Naive thymus-derived CD8-positive, alpha-beta T cell (primary cell): ENCODE measurements at regions not wholly inside any gene's neighbourhood (a gene's known extent, or its start where the extent isn't known, plus 50 kb on each side); places are given as distances from the start of the nearest gene placed in this dataset.

Source experiments
- ATAC-seq, 2 donors: fragments of 150-1000 bp; cut with Tn5 transposase in 1 of 2; sonication (Bioruptor Pico), chemical (Tn5 transposase) in 1 of 2; 1 replicate in 1 of 2; 2 replicates in 1 of 2; pipeline ENCODE4 v1.10.0; 2021; ENCODE audit warnings: mild to moderate bottlenecking in 2 of 2, moderate library complexity in 2 of 2
- POLR2A ChIA-PET: fragments of 350-600 bp; sonication (Branson Sonifier 250); formaldehyde crosslinking; loops from one replicate; lab custom pipeline; 2021; ENCODE audit warnings: antibody characterized with exemption; lab: Charles Lee
- DNase-seq, 10 donors: peaks; one replicate each; pipeline versions ENCODE4 v3.0.0 to v3.0.0-alpha.2; 2020 to 2022
- H3K27ac Mint-ChIP-seq, 10 donors: one replicate each; pipeline ENCODE4 v1.8.0; 2020 to 2022; ENCODE audit warnings: mild to moderate bottlenecking in 10 of 10, mixed read lengths in 10 of 10, moderate library complexity in 4 of 10, inconsistent platforms in 1 of 10
- H3K27me3 Mint-ChIP-seq, 5 donors: one replicate each; pipeline ENCODE4 v1.8.0; 2021 to 2022; ENCODE audit warnings: mixed read lengths in 5 of 5
- H3K36me3 Mint-ChIP-seq, 3 donors: one replicate each; pipeline ENCODE4 v1.8.0; 2020 to 2022; ENCODE audit warnings: mixed read lengths in 3 of 3, mild to moderate bottlenecking in 2 of 3, inconsistent platforms in 1 of 3
- H3K4me1 Mint-ChIP-seq, 4 donors: one replicate each; pipeline ENCODE4 v1.8.0; 2021 to 2022; ENCODE audit warnings: mixed read lengths in 4 of 4
- H3K4me3 Mint-ChIP-seq, 10 donors: one replicate each; pipeline ENCODE4 v1.8.0; 2020 to 2022; ENCODE audit warnings: mild to moderate bottlenecking in 10 of 10, mixed read lengths in 10 of 10, moderate library complexity in 6 of 10, inconsistent platforms in 1 of 10
- H3K9me3 Mint-ChIP-seq, 9 donors: one replicate each; pipeline ENCODE4 v1.8.0; 2020 to 2022; ENCODE audit warnings: mixed read lengths in 9 of 9, mild to moderate bottlenecking in 3 of 9, inconsistent platforms in 1 of 9, moderate library complexity in 1 of 9

DNA sequence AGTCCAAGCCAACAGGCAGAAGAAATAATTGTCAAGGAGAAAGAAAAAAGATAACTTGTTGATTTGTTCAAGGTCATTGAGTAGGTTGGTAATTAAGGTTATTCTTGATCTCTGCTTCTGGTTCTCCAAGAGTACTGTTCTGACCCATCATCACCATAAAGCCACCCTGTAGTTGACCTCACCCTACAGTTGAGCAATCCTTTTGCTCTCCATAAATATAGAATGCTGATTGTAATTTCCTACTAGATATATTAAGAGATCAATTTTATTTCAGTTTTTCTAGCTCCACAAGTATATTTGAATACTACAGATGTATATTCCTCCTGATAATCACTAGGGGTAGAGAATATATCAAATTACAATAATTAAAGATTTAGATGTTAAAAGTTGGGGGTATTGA lies 350.5 kb upstream of the PDE3A start:
- Mint-ChIP-seq H3K36me3 (no peaks in the 10 kb centered on the region), H3K4me3 (no peak overlapping the region), H3K27ac (no peak overlapping the region), H3K9me3 (peaks cover 0 to 10% (median 0%) of the 10 kb centered on the region in 9 donors), H3K27me3 (no peaks in the 10 kb centered on the region), H3K4me1 (no peaks in the 10 kb centered on the region)
- POLR2A ChIA-PET, result no interaction called here
- DNase-seq, result no peak
- no peak for ATAC-seq

DNA sequence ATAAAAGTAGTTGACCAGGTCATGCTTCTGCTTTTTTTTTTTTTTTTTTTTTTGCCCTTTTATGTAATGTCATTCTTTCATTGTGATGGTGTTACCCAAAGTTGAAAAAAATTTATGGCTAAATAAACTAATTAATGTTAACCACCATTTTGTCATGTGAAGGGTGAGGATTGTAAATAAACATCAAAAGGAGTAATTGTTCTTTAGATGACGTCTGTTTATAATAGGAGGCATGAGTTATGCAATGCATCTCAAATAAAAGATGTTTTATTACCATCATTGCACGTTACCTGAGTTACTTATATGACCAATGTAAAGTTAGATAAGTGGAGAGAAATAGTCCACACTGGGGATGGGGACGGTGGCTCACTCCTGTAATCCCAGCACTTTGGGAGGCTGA lies 349.9 kb upstream of the PDE3A start:
- Mint-ChIP-seq H3K4me3 (no peak overlapping the region), H3K4me1 (no peaks in the 10 kb centered on the region), H3K27me3 (no peaks in the 10 kb centered on the region), H3K36me3 (no peaks in the 10 kb centered on the region), H3K9me3 (peaks cover 0 to 4% (median 0%) of the 10 kb centered on the region in 9 donors), H3K27ac (no peak overlapping the region)
- POLR2A ChIA-PET, result no interaction called here
- ATAC-seq (no peak), DNase-seq (no peak)

DNA sequence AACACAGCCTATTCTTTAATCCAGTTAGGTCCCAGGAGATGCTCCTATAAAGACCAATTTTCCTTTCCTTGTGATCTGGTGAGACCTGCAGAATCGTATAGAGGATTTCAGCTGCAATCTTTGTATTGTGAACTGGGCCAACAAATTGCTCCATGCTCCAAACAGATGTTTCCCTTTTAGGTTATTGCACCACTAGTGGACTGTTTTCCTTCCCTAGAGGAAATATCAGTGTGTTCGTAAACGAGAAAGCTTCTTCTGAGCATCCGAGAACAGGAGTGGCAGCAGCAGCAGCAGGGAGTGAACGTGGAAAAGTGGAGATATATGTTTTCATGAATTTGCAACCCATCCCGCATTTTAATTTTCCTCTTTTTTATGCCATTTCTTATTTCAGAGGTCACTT lies 344.1 kb upstream of the PDE3A start:
- ATAC-seq, result no peak
- no peaks in the 10 kb centered on the region for H3K4me1 Mint-ChIP-seq
- H3K27me3 Mint-ChIP-seq, result peaks cover 0 to 2% (median 0%) of the 10 kb centered on the region in 5 donors
- H3K4me3 Mint-ChIP-seq, result no peak overlapping the region
- POLR2A ChIA-PET, result no interaction called here
- no peak overlapping the region for H3K27ac Mint-ChIP-seq
- no peak for DNase-seq
- peaks cover 0 to 3% (median 0%) of the 10 kb centered on the region in 9 donors for H3K9me3 Mint-ChIP-seq
- H3K36me3 Mint-ChIP-seq, result no peaks in the 10 kb centered on the region

DNA sequence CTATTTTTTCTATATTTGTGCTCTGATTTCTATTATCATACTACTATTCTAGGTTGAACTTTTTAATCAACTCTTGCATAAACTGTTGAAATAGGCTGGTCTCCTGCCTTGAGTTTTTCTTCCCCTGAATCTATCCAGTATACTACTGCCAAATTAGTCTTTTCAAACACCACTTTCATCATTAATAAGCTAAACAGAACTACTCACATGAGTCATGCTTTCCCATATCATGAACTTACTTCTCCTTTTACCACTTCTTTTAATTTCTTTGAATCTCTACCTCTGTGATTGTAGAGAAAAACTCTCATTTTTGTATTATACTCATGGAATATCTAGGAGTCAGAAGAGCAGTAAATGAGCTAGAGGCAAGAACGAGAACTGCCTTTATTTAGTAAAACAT lies 340.3 kb upstream of the PDE3A start:
- no peak for ATAC-seq
- POLR2A ChIA-PET, result no interaction called here
- H3K4me3 Mint-ChIP-seq, result no peak overlapping the region
- H3K27ac Mint-ChIP-seq, result no peak overlapping the region
- peaks cover 0 to 3% (median 0%) of the 10 kb centered on the region in 9 donors for H3K9me3 Mint-ChIP-seq
- H3K27me3 Mint-ChIP-seq, result peaks cover 0 to 7% (median 0%) of the 10 kb centered on the region in 5 donors
- H3K36me3 Mint-ChIP-seq, result no peaks in the 10 kb centered on the region
- DNase-seq, result no peak
- H3K4me1 Mint-ChIP-seq, result no peaks in the 10 kb centered on the region

DNA sequence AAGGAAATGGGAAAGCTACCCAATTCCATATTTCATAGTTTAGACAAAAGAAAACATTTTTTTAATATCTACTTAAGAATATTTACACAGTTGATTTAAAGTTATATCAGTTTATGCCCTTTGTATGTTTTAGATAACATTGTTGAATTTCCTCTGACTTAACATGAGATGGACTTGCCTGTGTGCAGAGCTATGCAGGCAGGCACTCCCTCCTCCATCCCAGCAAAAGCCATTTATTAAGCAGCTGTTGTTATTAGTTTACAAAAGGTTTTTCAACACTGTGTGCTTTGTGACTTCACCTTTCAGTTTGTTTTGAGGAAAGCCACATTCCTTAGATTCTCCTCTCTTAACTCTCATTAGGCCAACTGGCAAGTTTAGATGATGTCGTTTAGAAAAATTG lies 337.5 kb upstream of the PDE3A start:
- Mint-ChIP-seq H3K27me3 (peaks cover 0 to 7% (median 0%) of the 10 kb centered on the region in 5 donors), H3K27ac (no peak overlapping the region), H3K4me1 (no peaks in the 10 kb centered on the region), H3K36me3 (no peaks in the 10 kb centered on the region), H3K4me3 (no peak overlapping the region), H3K9me3 (peaks cover 0 to 3% (median 0%) of the 10 kb centered on the region in 9 donors)
- no peak for DNase-seq
- POLR2A ChIA-PET, result no interaction called here
- no peak for ATAC-seq

DNA sequence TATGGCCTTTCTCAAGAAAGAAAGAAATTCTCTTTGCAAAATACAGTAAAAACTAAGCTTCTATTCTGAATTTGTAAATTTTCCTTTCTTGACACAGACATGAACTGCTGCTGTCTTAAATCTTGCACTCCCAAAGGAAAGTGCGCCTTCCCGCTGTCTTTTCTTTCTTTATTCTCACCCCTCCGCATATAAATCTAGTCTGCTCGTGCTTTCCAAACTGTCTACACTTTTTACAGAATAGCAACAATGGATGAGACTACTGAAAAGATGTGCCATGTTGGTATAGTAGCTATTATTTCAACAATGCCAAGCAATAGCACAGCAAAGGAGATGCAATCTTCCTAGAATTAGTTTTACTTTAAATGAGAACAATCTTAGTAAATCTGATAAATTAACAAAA lies 328.8 kb upstream of the PDE3A start:
- POLR2A ChIA-PET, result no interaction called here
- no peaks in the 10 kb centered on the region for H3K36me3 Mint-ChIP-seq
- no peaks in the 10 kb centered on the region for H3K9me3 Mint-ChIP-seq
- ATAC-seq, result no peak
- peaks cover 0 to 4% (median 0%) of the 10 kb centered on the region in 5 donors for H3K27me3 Mint-ChIP-seq
- no peak overlapping the region for H3K4me3 Mint-ChIP-seq
- H3K27ac Mint-ChIP-seq, result no peak overlapping the region
- H3K4me1 Mint-ChIP-seq, result no peaks in the 10 kb centered on the region
- DNase-seq, result no peak

DNA sequence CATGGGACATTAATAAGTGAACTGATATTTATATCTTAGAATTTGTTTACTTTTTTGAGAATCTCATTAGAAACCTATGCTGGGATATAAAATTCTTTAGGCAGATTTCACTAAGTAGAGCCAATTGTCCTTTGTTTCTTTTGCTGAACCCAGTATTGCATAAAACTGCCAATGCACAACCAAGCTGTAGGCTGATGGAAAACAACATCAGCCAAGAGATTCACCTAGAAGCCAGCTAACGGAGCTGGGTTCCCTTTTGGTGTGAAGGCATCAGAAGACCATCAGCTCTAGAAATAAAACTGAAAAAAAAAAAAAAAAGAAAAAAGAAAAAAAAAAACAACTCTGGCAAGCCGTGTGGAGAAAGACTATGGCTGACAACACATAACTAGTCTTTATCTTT lies 328.2 kb upstream of the PDE3A start:
- POLR2A ChIA-PET, result no interaction called here
- no peaks in the 10 kb centered on the region for H3K4me1 Mint-ChIP-seq
- H3K4me3 Mint-ChIP-seq, result no peak overlapping the region
- H3K27me3 Mint-ChIP-seq, result peaks cover 0 to 4% (median 0%) of the 10 kb centered on the region in 5 donors
- DNase-seq (no peak), ATAC-seq (no peak)
- no peaks in the 10 kb centered on the region for H3K9me3 Mint-ChIP-seq
- H3K27ac Mint-ChIP-seq, result no peak overlapping the region
- no peaks in the 10 kb centered on the region for H3K36me3 Mint-ChIP-seq

DNA sequence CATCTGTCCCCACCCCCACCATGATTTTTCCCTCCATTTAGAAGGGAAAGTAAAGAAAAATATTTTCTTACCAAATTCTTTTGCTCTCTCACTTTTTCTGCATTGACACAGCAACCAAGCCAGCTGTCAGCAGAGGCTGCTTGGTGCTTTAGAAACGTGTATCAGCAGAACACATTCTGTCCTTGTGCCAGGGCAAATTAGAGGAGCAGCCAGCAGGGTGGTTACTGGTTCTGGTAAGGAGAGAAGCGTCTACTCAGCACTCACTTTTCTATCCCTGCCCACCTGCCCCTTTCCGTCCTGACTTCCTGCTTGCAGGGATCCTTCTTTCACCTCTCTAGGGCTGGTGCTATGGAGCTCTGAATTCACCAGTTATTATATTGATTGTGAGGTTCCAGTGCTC lies 327.5 kb upstream of the PDE3A start:
- no peak for ATAC-seq
- H3K9me3 Mint-ChIP-seq, result no peaks in the 10 kb centered on the region
- no peak for DNase-seq
- no peak overlapping the region for H3K4me3 Mint-ChIP-seq
- no peaks in the 10 kb centered on the region for H3K4me1 Mint-ChIP-seq
- no peaks in the 10 kb centered on the region for H3K36me3 Mint-ChIP-seq
- H3K27me3 Mint-ChIP-seq, result peaks cover 0 to 4% (median 0%) of the 10 kb centered on the region in 5 donors
- no peak overlapping the region for H3K27ac Mint-ChIP-seq
- POLR2A ChIA-PET, result no interaction called here

DNA sequence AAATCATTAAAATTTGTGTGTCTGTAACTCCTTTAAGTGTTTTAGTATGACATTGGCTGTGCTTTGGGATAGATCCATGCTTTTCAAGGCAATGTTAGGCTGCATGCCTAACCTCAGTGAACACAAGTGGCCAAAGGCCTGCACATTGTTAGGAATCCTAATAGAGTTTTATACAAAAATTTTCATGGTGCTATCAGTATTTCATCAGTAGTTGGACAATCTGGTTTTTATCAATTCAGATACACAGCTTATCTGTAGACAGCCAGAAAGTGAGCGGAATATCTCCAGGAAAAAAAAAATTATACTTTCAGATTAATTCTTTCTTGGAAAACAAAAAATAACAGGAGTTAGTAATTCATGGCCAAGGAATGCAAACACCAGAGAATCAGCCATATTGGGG lies 324.0 kb upstream of the PDE3A start:
- Mint-ChIP-seq H3K4me1 (no peaks in the 10 kb centered on the region), H3K36me3 (no peaks in the 10 kb centered on the region), H3K27ac (no peak overlapping the region), H3K9me3 (peaks cover 0 to 1% (median 0%) of the 10 kb centered on the region in 9 donors), H3K4me3 (no peak overlapping the region), H3K27me3 (peaks cover 0 to 4% (median 0%) of the 10 kb centered on the region in 5 donors)
- ATAC-seq, result no peak
- DNase-seq, result no peak
- POLR2A ChIA-PET, result no interaction called here

DNA sequence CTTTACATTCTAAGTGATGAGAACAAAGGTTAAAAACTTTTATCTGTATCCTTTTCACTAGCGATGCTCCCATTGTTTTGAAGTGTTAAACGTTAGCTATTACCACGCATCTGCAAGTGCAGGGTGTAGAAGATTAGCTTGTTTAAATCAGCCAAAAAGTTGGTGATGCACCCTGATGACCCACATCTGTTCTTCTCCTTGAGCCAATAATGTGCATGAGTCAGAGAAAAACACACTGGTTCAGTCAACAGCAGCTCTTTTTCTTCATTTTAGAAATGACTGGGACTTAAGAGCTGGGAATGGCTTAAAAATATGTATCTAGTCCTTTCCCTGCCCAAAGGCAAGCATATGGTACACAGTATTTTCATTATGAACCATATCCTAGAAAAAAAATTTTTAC lies 323.5 kb upstream of the PDE3A start:
- Mint-ChIP-seq H3K36me3 (no peaks in the 10 kb centered on the region), H3K27ac (no peak overlapping the region), H3K27me3 (peaks cover 0 to 4% (median 0%) of the 10 kb centered on the region in 5 donors), H3K4me3 (no peak overlapping the region), H3K4me1 (no peaks in the 10 kb centered on the region), H3K9me3 (peaks cover 0 to 1% (median 0%) of the 10 kb centered on the region in 9 donors)
- no peak for DNase-seq
- ATAC-seq, result no peak
- POLR2A ChIA-PET, result no interaction called here

DNA sequence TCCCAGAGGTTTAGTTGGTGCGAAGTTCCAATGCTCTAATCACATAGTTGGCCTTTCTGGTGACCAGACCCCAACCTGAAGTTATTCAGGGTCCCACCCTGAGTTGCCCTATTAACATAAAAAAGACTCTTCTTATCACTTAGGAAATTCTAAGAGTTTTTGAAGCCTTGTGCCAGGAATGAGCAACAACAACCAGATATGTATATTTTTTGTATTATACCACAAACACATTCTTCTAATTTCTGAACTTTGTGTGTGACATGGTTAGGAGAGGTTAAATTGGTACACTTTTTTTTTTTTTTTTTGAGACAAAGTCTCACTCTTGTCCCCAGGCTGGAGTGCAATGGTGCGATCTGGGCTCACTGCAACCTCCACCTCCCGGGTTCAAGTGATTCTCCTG lies 320.4 kb upstream of the PDE3A start:
- no peak overlapping the region for H3K27ac Mint-ChIP-seq
- POLR2A ChIA-PET, result no interaction called here
- DNase-seq, result no peak
- no peak for ATAC-seq
- H3K27me3 Mint-ChIP-seq, result no peaks in the 10 kb centered on the region
- H3K4me1 Mint-ChIP-seq, result no peaks in the 10 kb centered on the region
- H3K4me3 Mint-ChIP-seq, result no peak overlapping the region
- peaks cover 0 to 1% (median 0%) of the 10 kb centered on the region in 9 donors for H3K9me3 Mint-ChIP-seq
- no peaks in the 10 kb centered on the region for H3K36me3 Mint-ChIP-seq

DNA sequence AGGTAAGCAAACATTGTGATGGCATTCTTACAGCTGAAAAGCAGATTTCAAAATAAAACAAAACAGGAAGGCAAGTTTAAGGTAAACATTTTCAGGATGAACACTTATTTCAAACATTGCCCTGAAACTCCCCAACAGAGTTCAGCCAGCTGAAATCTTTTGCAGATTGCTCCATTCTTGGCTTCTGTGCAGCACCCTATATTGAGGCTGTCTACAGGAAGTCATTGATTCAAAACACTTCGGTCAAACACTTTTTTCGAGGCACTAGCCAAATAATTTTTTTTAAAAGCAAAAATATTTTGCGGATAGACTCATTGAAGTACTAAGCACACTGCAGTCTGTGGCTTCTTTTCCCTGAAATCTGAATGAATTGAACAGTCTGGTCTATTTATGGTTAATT lies 318.1 kb upstream of the PDE3A start:
- ATAC-seq (no peak), DNase-seq (no peak)
- H3K4me3 Mint-ChIP-seq, result no peak overlapping the region
- no peaks in the 10 kb centered on the region for H3K4me1 Mint-ChIP-seq
- peaks cover 0 to 1% (median 0%) of the 10 kb centered on the region in 9 donors for H3K9me3 Mint-ChIP-seq
- POLR2A ChIA-PET, result no interaction called here
- H3K36me3 Mint-ChIP-seq, result no peaks in the 10 kb centered on the region
- no peak overlapping the region for H3K27ac Mint-ChIP-seq
- no peaks in the 10 kb centered on the region for H3K27me3 Mint-ChIP-seq

DNA sequence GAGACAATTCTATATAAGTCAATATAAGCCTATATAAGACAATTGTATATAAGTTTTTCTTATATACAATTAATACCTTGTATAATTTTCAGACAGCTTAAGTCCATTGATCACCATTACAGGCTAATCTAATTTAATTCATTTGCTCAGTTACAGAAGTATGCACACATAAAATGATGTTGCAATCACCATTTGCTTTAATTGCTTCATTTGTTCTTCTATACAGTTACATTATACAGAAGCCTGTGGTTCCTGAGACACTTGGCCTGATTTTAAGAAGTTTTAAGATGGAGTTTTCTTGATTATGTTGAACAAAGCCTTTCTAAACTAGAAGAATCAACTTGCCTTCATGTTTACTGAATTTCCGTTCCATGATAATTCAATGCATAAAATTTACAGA lies 314.6 kb upstream of the PDE3A start:
- POLR2A ChIA-PET, result no interaction called here
- Mint-ChIP-seq H3K4me1 (no peaks in the 10 kb centered on the region), H3K36me3 (no peaks in the 10 kb centered on the region), H3K4me3 (no peak overlapping the region), H3K27ac (no peak overlapping the region), H3K27me3 (no peaks in the 10 kb centered on the region), H3K9me3 (peaks cover 0 to 10% (median 0%) of the 10 kb centered on the region in 9 donors)
- no peak for DNase-seq
- no peak for ATAC-seq

DNA sequence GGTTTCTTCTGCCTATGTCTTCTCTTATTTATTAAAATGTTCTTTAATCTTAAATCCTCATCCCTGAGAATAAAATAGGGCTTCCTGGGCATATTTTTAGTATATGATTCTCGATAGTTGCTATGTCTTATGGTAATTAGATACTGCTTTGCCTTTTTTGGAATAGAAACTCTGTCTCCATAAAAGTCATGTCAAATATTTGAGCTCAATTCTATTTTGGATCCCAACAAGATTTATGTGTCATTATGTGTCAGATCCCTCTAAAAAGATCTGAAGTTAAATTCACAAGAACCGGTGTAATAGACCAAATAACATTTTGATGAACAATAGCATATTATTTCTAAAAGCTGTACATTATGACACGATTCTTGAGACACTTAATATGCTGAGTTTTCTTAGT lies 312.5 kb upstream of the PDE3A start:
- ATAC-seq, result no peak
- Mint-ChIP-seq H3K9me3 (peaks cover 0 to 24% (median 4%) of the 10 kb centered on the region in 9 donors), H3K27ac (no peak overlapping the region), H3K36me3 (no peaks in the 10 kb centered on the region), H3K4me1 (no peaks in the 10 kb centered on the region), H3K27me3 (no peaks in the 10 kb centered on the region), H3K4me3 (no peak overlapping the region)
- POLR2A ChIA-PET, result no interaction called here
- no peak for DNase-seq
